H1 (cell line): ENCODE measurements at regions not wholly inside any gene's neighbourhood (a gene's known extent, or its start where the extent isn't known, plus 50 kb on each side); places are given as distances from the start of the nearest gene placed in this dataset.

Experiments used
- ATF2 ChIP-seq: IDR thresholded peaks from 2 replicates; pipeline ENCODE4 v1.6.1; 2012; ENCODE audit warnings: low read length, inconsistent platforms
- BACH1 ChIP-seq: IDR thresholded peaks from 2 replicates; pipeline ENCODE4 v1.6.1; 2012; ENCODE audit warnings: low read length, improper control_type of control experiment
- CHD2 ChIP-seq: IDR thresholded peaks from 2 replicates; pipeline ENCODE4 v1.6.1; 2012; ENCODE audit warnings: low read length, improper control_type of control experiment
- CTBP2 ChIP-seq: IDR thresholded peaks from 2 replicates; pipeline ENCODE4 v1.7.0; 2011; ENCODE audit warnings: borderline replicate concordance, mild to moderate bottlenecking, moderate library complexity, mixed read lengths, low read length; ENCODE audit not compliant: insufficient read depth, insufficient read length
- JUN ChIP-seq: IDR thresholded peaks from 2 replicates; pipeline ENCODE4 v1.6.1; 2011; ENCODE audit warnings: low read depth, mild to moderate bottlenecking, improper control_type of control experiment, low read length
- KDM1A ChIP-seq: fragments of 200-600, 300-600 bp; sonication (generic); IDR thresholded peaks from 2 replicates; pipeline ENCODE4 v1.7.1; 2016; ENCODE audit warnings: mild to moderate bottlenecking, low read length, borderline replicate concordance
- NANOG ChIP-seq: IDR thresholded peaks from 2 replicates; pipeline ENCODE4 v1.6.1; 2011; ENCODE audit warnings: low read length, low read depth, mild to moderate bottlenecking, inconsistent platforms; ENCODE audit not compliant: insufficient read depth, poor library complexity, severe bottlenecking
- SAP30 ChIP-seq: fragments of 300-600 bp; sonication (generic); IDR thresholded peaks from 2 replicates; pipeline ENCODE4 v1.7.1; 2012; ENCODE audit warnings: low read length, moderate library complexity, mild to moderate bottlenecking, inconsistent platforms; ENCODE audit not compliant: insufficient read depth, insufficient replicate concordance
- SRF ChIP-seq: IDR thresholded peaks from 2 replicates; pipeline ENCODE4 v1.6.1; 2011; ENCODE audit warnings: mild to moderate bottlenecking, low read depth, low read length, moderate library complexity
- TF ChIP-seq, protein P1 (sequence below): IDR thresholded peaks from 2 replicates; pipeline ENCODE4 v1.6.1; 2011; ENCODE audit warnings: low read depth, mild to moderate bottlenecking, low read length; ENCODE audit not compliant: insufficient read depth

DNA sequence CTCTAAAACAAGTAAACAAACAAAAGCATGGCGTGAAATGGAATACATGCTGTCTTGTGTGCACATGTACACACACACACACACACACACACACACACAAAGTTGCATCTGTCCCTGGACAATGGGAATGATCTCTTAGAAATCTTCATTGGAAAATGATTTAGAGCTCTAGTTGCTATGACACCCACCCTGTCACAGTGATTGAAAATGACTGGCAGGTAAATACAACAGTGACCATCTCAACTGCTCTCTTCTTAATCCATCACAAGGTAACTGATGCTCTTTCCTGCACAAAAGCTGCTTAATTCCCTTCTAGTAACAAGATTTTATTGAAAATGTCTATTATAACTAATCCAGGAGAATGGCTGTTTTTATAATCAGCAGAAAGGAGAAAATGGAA is 1011.7 kb upstream of the GYPC start (continued):
- TF ChIP-seq ATF2 = no peak
- no peak for TF ChIP-seq NANOG
- TF ChIP-seq, protein P1, sequence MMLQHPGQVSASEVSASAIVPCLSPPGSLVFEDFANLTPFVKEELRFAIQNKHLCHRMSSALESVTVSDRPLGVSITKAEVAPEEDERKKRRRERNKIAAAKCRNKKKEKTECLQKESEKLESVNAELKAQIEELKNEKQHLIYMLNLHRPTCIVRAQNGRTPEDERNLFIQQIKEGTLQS = no peak
- TF ChIP-seq CHD2 = no peak
- TF ChIP-seq JUN = no peak
- no peak for TF ChIP-seq KDM1A
- TF ChIP-seq SRF = no peak
- TF ChIP-seq CTBP2 = no peak
- no peak for TF ChIP-seq BACH1
- no peak for TF ChIP-seq SAP30
- TF ChIP-seq, all 59 proteins: peak for 0
